ENCODE measurements at regions not wholly inside any gene's neighbourhood (a gene's known extent, or its start where the extent isn't known, plus 50 kb on each side); places are given as distances from the start of the nearest gene placed in this dataset.

DNA sequence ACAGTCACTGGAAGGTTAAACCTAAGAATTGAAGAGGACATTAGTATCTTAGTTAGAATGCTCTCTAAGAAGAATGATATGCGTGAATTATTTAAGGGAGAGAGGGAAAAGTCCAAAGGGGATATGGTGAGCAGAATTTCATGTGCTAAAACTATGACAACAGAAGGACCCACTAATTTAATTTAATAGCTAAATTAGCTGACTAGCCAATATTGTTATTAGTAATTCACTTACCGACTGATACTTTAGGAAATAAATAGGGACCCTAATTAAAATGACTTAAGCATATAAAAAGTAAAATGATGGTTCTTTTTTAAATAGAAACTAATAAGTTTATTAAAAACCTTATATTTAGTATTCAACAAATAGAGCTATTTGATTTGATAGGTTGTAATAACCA is 179.6 kb downstream of the RASSF9 start:
- no peak overlapping the region for H2AFZ ChIP-seq (ENCODE audit: low read length)
- H3K27me3 ChIP-seq (replicated peaks in 1 of 4; ENCODE audit: control insufficient read depth in 3 of 4, extremely low read depth in 1 of 4, insufficient read depth in 3 of 4, low read length in 3 of 4) = no peaks in the 10 kb centered on the region
- 95% methylated on average over 2 of the region's 2 CpGs; no CpG with 5 or more reads in 1 of the 2 experiments for WGBS, 2 experiments (ENCODE audit: extremely low coverage in 1 of 2, insufficient coverage in 1 of 2, insufficient read length in 1 of 2, insufficient replicate concordance in 2 of 2, low coverage in 1 of 2, low lambda C conversion rate in 2 of 2, missing lambda C conversion rate in 1 of 2)
- H3K56ac ChIP-seq (replicated peaks; ENCODE audit: insufficient read length, low read depth, low read length) = no peak overlapping the region
- H3K79me2 ChIP-seq (ENCODE audit: control insufficient read depth in 1 of 2, insufficient read depth in 2 of 2, low read length in 2 of 2) = no peaks in the 10 kb centered on the region
- CTCF ChIA-PET (ENCODE audit: partially characterized antibody) = interaction anchor here (0.6 to 1.6 kb wide), 3 partner anchors 8 to 212 kb away, joined by 3 read pairs; no protein-coding TSS in a partner anchor
- H3K23ac ChIP-seq (ENCODE audit: insufficient read length) = no peak overlapping the region
- no peak overlapping the region for H2BK120ac ChIP-seq (replicated peaks; ENCODE audit: low read depth, low read length)
- H3K4me3 ChIP-seq (ENCODE audit: extremely low read depth in 1 of 4, insufficient read depth in 2 of 4, low read depth in 3 of 4, low read length in 4 of 4) = no peak overlapping the region
- no peak overlapping the region for H4K5ac ChIP-seq (ENCODE audit: insufficient read length, low read depth, low read length)
- H2BK12ac ChIP-seq (ENCODE audit: low read depth, low read length) = no peak overlapping the region
- no peaks in the 10 kb centered on the region for H3K4me1 ChIP-seq (replicated peaks in 1 of 4; ENCODE audit: control insufficient read depth in 3 of 4, insufficient read depth in 4 of 4, low read length in 3 of 4)
- no peak overlapping the region for H3K27ac ChIP-seq (ENCODE audit: low read depth, low read length)
- H3K23me2 ChIP-seq (ENCODE audit: low read depth, low read length) = no peaks in the 10 kb centered on the region; the same call in 1 of the 2 replicates
- H4K8ac ChIP-seq (ENCODE audit: extremely low read depth, insufficient read depth, low read length) = no peak overlapping the region
- POLR2A ChIA-PET (ENCODE audit: partially characterized antibody) = no interaction called here
- TF ChIP-seq ZNF274 (IDR thresholded peaks at IDR 0.05; ENCODE audit: borderline replicate concordance, extremely low read depth, low read length) = no peak
- no peak for TF ChIP-seq ASH2L (IDR thresholded peaks at IDR 0.05; ENCODE audit: low read length)
- TF ChIP-seq, protein P1, sequence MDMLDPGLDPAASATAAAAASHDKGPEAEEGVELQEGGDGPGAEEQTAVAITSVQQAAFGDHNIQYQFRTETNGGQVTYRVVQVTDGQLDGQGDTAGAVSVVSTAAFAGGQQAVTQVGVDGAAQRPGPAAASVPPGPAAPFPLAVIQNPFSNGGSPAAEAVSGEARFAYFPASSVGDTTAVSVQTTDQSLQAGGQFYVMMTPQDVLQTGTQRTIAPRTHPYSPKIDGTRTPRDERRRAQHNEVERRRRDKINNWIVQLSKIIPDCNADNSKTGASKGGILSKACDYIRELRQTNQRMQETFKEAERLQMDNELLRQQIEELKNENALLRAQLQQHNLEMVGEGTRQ (IDR thresholded peaks at IDR 0.05; ENCODE audit: low read length) = no peak
- TF ChIP-seq RFX5 (IDR thresholded peaks at IDR 0.05; ENCODE audit: borderline replicate concordance, low read depth, low read length) = no peak
- no peak for TF ChIP-seq GABPA (IDR thresholded peaks at IDR 0.05; ENCODE audit: borderline replicate concordance, insufficient read depth, low read length)
- TF ChIP-seq MAX (IDR thresholded peaks at IDR 0.05) = no peak
- no peak for TF ChIP-seq RNF2 (IDR thresholded peaks at IDR 0.05; ENCODE audit: borderline replicate concordance, low read depth, low read length, missing control alignments, poor library complexity, severe bottlenecking)
- TF ChIP-seq CREB1 (IDR thresholded peaks at IDR 0.05) = no peak
- no peak for TF ChIP-seq JUND (IDR thresholded peaks at IDR 0.05; ENCODE audit: low read length)
- TF ChIP-seq, protein P2, sequence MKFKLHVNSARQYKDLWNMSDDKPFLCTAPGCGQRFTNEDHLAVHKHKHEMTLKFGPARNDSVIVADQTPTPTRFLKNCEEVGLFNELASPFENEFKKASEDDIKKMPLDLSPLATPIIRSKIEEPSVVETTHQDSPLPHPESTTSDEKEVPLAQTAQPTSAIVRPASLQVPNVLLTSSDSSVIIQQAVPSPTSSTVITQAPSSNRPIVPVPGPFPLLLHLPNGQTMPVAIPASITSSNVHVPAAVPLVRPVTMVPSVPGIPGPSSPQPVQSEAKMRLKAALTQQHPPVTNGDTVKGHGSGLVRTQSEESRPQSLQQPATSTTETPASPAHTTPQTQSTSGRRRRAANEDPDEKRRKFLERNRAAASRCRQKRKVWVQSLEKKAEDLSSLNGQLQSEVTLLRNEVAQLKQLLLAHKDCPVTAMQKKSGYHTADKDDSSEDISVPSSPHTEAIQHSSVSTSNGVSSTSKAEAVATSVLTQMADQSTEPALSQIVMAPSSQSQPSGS (IDR thresholded peaks at IDR 0.05; ENCODE audit: low read length) = no peak
- no peak overlapping the region for H3K4ac ChIP-seq (replicated peaks; ENCODE audit: insufficient read length, low read depth, low read length)
- no peak overlapping the region for H2BK5ac ChIP-seq (ENCODE audit: low read depth, low read length)
- no peak overlapping the region for H4K91ac ChIP-seq (replicated peaks; ENCODE audit: insufficient read length, low read length)
- H2BK15ac ChIP-seq (ENCODE audit: low read length) = no peak overlapping the region
- no peak overlapping the region for H3K18ac ChIP-seq (ENCODE audit: extremely low read depth, low read length)
- no peak overlapping the region for H3K14ac ChIP-seq (ENCODE audit: insufficient read length)
- no peak overlapping the region for H2BK20ac ChIP-seq (ENCODE audit: low read length)
- H3K36me3 ChIP-seq (ENCODE audit: control insufficient read depth in 2 of 4, insufficient read depth in 4 of 4, low read length in 3 of 4) = no peaks in the 10 kb centered on the region
- H3K9me3 ChIP-seq (ENCODE audit: insufficient read depth in 2 of 2, low read depth in 1 of 2, low read length in 1 of 2) = peaks cover 2 to 6% of the 10 kb centered on the region in 2 experiments; a peak in 3 of 4 replicates
- DNase-seq (ENCODE audit: low read depth in 1 of 2, low spot score in 2 of 2) (no peak), FAIRE-seq (no peak)
- no peak overlapping the region for H3K4me2 ChIP-seq (ENCODE audit: insufficient read depth in 1 of 2, low read depth in 2 of 2, low read length in 2 of 2)
- no peaks in the 10 kb centered on the region for H4K20me1 ChIP-seq (replicated peaks in 1 of 2; ENCODE audit: control insufficient read depth in 1 of 2, insufficient read depth in 2 of 2, low read length in 2 of 2)
- H2AK5ac ChIP-seq (ENCODE audit: low read depth, low read length) = no peak overlapping the region
- no peaks in the 10 kb centered on the region for H3K79me1 ChIP-seq (ENCODE audit: low read depth, low read length)
- H3K9ac ChIP-seq (replicated peaks in 1 of 4; ENCODE audit: extremely low read depth in 1 of 4, low read depth in 3 of 4, low read length in 3 of 4) = no peak overlapping the region
